ENCODE measurements at regions not wholly inside any gene's neighbourhood (a gene's known extent, or its start where the extent isn't known, plus 50 kb on each side); places are given as distances from the start of the nearest gene placed in this dataset.
A peak's percentile ranks its signal among the peaks of the same experiment; 100 is the strongest.

GRCh38 chrX:39982948-39983347 lies 114.8 kb downstream of the BCOR start:
- H3F3A ChIP-seq (ENCODE audit: low read length, unreplicated experiment): no peaks in the 10 kb centered on the region
- no peak overlapping the region for H2AFZ ChIP-seq (ENCODE audit: low read length)
- ATAC-seq (peak; percentile 59), DNase-seq (peak; percentile 3)
- no peak overlapping the region for H3K4me3 ChIP-seq (ENCODE audit: low read length)
- H3K27ac ChIP-seq (ENCODE audit: low read length): no peak overlapping the region
- no peaks in the 10 kb centered on the region for H3K79me2 ChIP-seq (ENCODE audit: low read length)
- H4K20me1 ChIP-seq (ENCODE audit: low read length): no peaks in the 10 kb centered on the region
- ChIA-PET CTCF (no interaction called here), POLR2A (ENCODE audit: unreplicated experiment) (no interaction called here)
- no peak overlapping the region for H3K9ac ChIP-seq (ENCODE audit: low read length)
- no peaks in the 10 kb centered on the region for H3K9me3 ChIP-seq (ENCODE audit: low read length)
- no peaks in the 10 kb centered on the region for H3K36me3 ChIP-seq (ENCODE audit: low read depth, low read length)
- intact Hi-C loops (cut with micrococcal nuclease): no loop called here
- TF ChIP-seq EZH2phosphoT487 (IDR thresholded peaks at IDR 0.05; ENCODE audit: borderline replicate concordance, low read length) (no peak), EZH2 (IDR thresholded peaks at IDR 0.05; ENCODE audit: low read length, unreplicated experiment) (no peak), CTCF (conservative IDR thresholded peaks at IDR 0.05; ENCODE audit: low read depth, low read length) (no peak)
- H3K9me2 ChIP-seq (replicated peaks; ENCODE audit: low read length): no peaks in the 10 kb centered on the region
- H3K4me2 ChIP-seq (ENCODE audit: low read length): no peak overlapping the region
- H3K4me1 ChIP-seq (ENCODE audit: insufficient read depth, low read length): no peaks in the 10 kb centered on the region
- H3K27me3 ChIP-seq (ENCODE audit: low read length): no peaks in the 10 kb centered on the region
- BruUV-seq (replicated peaks): no TSS peak

- Histone ChIP-seq H3K9me2 (replicated peaks; ENCODE audit: low read length) (no peaks in the 10 kb centered on the region), H3K4me2 (ENCODE audit: low read length) (no peak overlapping the region), H3K27ac (ENCODE audit: low read length) (no peak overlapping the region), H4K20me1 (ENCODE audit: low read length) (no peaks in the 10 kb centered on the region), H2AFZ (ENCODE audit: low read length) (no peak overlapping the region), H3K9ac (ENCODE audit: low read length) (no peak overlapping the region), H3K79me2 (ENCODE audit: low read length) (no peaks in the 10 kb centered on the region), H3F3A (ENCODE audit: low read length, unreplicated experiment) (no peaks in the 10 kb centered on the region), H3K4me3 (ENCODE audit: low read length) (no peak overlapping the region), H3K36me3 (ENCODE audit: low read depth, low read length) (no peaks in the 10 kb centered on the region), H3K27me3 (ENCODE audit: low read length) (no peaks in the 10 kb centered on the region), H3K9me3 (ENCODE audit: low read length) (no peaks in the 10 kb centered on the region), H3K4me1 (ENCODE audit: insufficient read depth, low read length) (no peaks in the 10 kb centered on the region)
- ChIA-PET CTCF (no interaction called here), POLR2A (ENCODE audit: unreplicated experiment) (no interaction called here)
- ATAC-seq (no peak), DNase-seq (no peak)
- intact Hi-C loops (cut with micrococcal nuclease): no loop called here
- TF ChIP-seq CTCF (conservative IDR thresholded peaks at IDR 0.05; ENCODE audit: low read depth, low read length): no peak
- no peak for TF ChIP-seq EZH2 (IDR thresholded peaks at IDR 0.05; ENCODE audit: low read length, unreplicated experiment)
- TF ChIP-seq EZH2phosphoT487 (IDR thresholded peaks at IDR 0.05; ENCODE audit: borderline replicate concordance, low read length): no peak
- BruUV-seq (replicated peaks): no TSS peak
These were observed 114.0 kb downstream of the BCOR start for GRCh38 chrX:39983715-39984114.

- H2AFZ ChIP-seq (ENCODE audit: low read length): no peak overlapping the region
- no peaks in the 10 kb centered on the region for H3K4me1 ChIP-seq (ENCODE audit: insufficient read depth, low read length)
- no peaks in the 10 kb centered on the region for H4K20me1 ChIP-seq (ENCODE audit: low read length)
- no peak overlapping the region for H3K27ac ChIP-seq (ENCODE audit: low read length)
- no peaks in the 10 kb centered on the region for H3K27me3 ChIP-seq (ENCODE audit: low read length)
- CTCF ChIA-PET: no interaction called here
- intact Hi-C loops (cut with micrococcal nuclease): no loop called here
- H3K4me3 ChIP-seq (ENCODE audit: low read length): no peak overlapping the region
- BruUV-seq (replicated peaks): no TSS peak
- ATAC-seq (no peak), DNase-seq (no peak)
- TF ChIP-seq EZH2phosphoT487 (IDR thresholded peaks at IDR 0.05; ENCODE audit: borderline replicate concordance, low read length) (no peak), CTCF (conservative IDR thresholded peaks at IDR 0.05; ENCODE audit: low read depth, low read length) (no peak), EZH2 (IDR thresholded peaks at IDR 0.05; ENCODE audit: low read length, unreplicated experiment) (no peak)
- H3K9ac ChIP-seq (ENCODE audit: low read length): no peak overlapping the region
- H3K4me2 ChIP-seq (ENCODE audit: low read length): no peak overlapping the region
- H3K79me2 ChIP-seq (ENCODE audit: low read length): no peaks in the 10 kb centered on the region
- no peaks in the 10 kb centered on the region for H3K9me3 ChIP-seq (ENCODE audit: low read length)
- H3F3A ChIP-seq (ENCODE audit: low read length, unreplicated experiment): no peaks in the 10 kb centered on the region
- H3K9me2 ChIP-seq (replicated peaks; ENCODE audit: low read length): no peaks in the 10 kb centered on the region
- POLR2A ChIA-PET (ENCODE audit: unreplicated experiment): no interaction called here
- no peaks in the 10 kb centered on the region for H3K36me3 ChIP-seq (ENCODE audit: low read depth, low read length)
These were observed 113.4 kb downstream of the BCOR start for GRCh38 chrX:39984191-39984956.
